Stomach (tissue), 4 donors: ENCODE measurements at regions not wholly inside any gene's neighbourhood (a gene's known extent, or its start where the extent isn't known, plus 50 kb on each side); places are given as distances from the start of the nearest gene placed in this dataset.

Source experiments
- EP300 ChIP-seq: sonication (generic); formaldehyde crosslinking; IDR thresholded peaks from one replicate; pipeline ENCODE4 v1.6.1; 2017; ENCODE audit warnings: antibody characterized with exemption
- POLR2AphosphoS5 ChIP-seq, 3 donors: sonication (generic); formaldehyde crosslinking; IDR thresholded peaks; one replicate each; pipeline ENCODE4 v1.6.1; 2016; ENCODE audit warnings: antibody characterized with exemption in 3 of 3
- TF ChIP-seq, protein P1 (sequence below), 7 experiments: fragments of 450-650 bp in 4 of 7; fragments of 200-600 bp in 3 of 7; sonication (generic) in 3 of 7; IDR thresholded peaks; one replicate each; pipeline ENCODE4 v1.5.1; 2016 to 2019; ENCODE audit warnings: antibody characterized with exemption in 7 of 7, control low read depth in 2 of 7, mild to moderate bottlenecking in 1 of 7

DNA sequence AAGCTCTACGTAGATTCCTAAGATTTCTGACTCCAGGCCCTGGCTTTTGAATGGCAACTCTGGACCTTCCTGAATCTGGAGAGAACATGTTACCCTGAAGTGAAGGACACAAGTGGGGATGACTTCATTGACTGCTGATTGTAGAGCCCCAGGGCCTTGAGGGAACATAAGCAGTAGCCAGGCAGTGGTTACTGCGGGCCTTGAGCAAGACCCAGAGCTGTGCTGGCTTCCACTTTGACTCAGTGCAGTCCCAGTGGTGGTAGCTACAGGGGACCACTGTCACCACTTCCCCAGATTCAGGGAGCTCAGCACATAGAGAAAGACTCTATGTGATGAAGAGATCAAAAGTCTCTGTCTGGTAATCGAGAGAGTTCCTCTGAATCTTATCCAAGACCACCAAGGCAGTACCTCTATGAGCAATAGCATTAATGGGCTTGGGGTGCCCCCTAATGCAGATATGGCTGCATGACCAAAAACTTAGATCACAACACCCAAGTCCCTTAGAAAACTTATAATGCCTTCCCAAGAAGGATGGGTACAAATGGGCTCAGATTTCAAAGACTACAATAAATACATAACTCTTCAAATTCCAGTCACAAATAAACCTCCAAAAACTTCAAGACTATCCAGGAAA lies 1278.3 kb downstream of the AMY1C start:
- no peak for TF ChIP-seq EP300
- TF ChIP-seq, protein P1, sequence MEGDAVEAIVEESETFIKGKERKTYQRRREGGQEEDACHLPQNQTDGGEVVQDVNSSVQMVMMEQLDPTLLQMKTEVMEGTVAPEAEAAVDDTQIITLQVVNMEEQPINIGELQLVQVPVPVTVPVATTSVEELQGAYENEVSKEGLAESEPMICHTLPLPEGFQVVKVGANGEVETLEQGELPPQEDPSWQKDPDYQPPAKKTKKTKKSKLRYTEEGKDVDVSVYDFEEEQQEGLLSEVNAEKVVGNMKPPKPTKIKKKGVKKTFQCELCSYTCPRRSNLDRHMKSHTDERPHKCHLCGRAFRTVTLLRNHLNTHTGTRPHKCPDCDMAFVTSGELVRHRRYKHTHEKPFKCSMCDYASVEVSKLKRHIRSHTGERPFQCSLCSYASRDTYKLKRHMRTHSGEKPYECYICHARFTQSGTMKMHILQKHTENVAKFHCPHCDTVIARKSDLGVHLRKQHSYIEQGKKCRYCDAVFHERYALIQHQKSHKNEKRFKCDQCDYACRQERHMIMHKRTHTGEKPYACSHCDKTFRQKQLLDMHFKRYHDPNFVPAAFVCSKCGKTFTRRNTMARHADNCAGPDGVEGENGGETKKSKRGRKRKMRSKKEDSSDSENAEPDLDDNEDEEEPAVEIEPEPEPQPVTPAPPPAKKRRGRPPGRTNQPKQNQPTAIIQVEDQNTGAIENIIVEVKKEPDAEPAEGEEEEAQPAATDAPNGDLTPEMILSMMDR (IDR thresholded peaks at IDR 0.05), result no peak
- TF ChIP-seq POLR2AphosphoS5 (IDR thresholded peaks at IDR 0.05), result no peak
